Activated T-cell treated with anti-CD3 and anti-CD28 coated beads for 24 hours (primary cell): ENCODE measurements at regions not wholly inside any gene's neighbourhood (a gene's known extent, or its start where the extent isn't known, plus 50 kb on each side); places are given as distances from the start of the nearest gene placed in this dataset.

ENCODE experiments used
- DNase-seq: peaks from one replicate; pipeline ENCODE4 v3.0.0-alpha.2; 2020; ENCODE audit warnings: low read depth

DNA sequence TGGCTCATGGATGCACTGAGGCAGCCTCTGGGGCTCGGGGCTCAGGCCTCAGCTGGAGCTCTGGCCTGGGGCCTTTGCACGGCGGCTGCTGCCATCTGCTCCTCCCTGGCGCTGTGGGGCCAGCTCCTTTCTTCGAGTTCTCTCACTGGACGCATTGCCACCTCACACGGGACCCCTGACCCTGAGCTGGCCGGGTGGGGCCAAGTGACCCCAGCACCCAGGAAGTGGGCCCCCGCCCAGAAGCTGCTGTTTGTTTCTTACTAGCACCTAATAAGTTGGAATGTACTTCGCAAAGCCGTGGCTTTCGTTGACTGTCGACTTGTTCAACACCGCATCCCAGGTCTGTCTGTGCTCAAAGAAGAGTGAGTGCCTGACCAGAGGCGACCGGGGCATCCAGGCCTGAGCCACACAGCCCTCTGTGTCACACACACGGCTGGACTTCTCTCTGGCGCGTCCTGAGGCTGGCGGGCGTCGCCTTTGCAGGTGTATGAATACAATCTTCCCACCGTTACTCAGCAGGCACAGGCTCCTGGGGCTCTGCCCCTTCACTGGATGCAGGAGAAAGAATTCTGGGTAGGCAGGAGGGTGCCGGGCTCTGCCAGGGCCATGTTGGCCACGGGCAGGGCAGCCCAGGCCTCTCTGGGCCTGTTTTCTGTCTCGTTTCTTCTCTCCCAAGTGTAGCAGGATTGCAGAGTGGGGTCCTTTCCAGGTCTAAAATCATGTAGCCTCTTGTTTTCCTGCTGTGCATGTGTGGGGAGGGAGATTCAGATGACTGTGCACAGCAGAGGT is 112.9 kb downstream of the DLL1 start:
- DNase-seq, result no peak

DNA sequence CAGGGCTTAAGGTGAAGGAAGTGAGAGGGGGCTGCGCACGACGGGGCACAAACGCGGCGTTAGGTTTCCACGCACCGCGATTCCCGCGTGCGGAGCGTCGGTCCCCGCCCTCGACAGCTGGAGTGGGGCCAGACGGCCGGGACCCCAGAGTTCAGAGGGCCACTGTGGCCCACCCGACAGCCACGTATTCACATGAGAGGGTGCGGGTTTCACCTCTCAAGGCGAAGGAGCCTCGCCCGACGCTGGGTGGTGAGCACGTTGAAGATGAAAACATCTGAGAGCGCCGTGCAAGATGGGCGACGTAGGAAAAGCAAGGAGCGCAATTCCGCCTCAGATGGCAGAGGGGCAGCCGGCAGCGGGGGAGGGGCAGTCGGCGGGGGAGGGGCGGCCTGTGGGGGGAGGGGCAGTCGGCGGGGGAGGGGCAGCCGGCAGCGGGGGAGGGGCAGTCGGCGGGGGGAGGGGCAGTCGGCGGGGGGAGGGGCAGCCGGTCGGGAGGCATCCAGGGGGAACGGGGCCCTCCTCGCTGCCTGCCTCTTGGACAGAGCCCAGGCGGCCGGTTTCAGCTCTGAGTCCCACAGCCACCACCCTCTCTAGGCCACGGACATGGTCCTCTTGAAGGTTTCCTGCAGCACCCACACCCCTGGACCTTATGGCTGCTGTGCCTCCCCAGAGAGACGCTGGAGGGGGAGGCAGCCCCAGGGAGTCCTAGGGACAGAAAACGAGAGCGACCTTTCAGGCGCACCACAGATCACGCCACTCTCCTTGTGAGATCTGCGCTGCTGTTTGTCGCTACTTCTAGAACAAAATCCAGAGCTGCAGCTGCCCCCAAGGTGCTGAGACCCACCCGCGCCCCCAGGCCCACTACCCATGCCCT is 113.7 kb downstream of the DLL1 start:
- DNase-seq, result no peak

DNA sequence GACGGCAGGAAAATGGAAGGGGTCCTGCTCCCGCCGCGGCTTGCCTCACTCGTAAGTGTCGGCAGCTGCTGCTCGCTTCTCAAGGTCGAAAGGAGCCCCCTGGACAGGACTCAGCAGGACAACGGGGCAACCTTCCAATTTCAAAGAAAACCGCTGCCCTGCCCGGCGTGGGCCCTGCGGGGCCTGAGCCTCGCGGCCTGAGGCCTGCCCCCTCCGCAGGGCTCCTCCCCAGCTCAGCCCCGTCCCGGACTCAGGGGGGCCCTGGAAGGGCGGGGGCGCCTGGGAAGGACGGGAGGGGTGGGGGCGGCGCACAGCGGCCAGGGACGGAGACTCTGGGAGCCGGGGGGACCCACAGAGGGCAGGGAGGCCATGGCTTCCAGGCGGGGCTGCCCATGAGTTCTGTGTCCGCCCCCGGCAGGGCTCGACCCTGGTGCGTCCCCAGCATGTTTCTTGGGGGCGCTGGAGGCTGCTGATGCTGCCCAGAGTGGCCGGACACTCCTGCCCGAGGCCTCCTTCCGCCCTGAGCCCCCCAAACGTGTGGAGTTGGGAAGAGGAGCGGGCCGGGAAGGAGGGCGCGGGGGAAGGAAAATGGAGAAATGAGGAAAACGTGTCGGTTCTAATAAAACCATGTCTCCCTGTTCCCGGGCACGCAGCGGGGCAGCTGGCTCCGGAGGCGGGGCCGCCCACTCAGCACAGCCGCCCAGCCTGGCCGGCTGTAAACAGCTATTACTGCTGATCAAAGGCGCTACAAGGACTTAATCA is 114.6 kb downstream of the DLL1 start:
- no peak for DNase-seq

DNA sequence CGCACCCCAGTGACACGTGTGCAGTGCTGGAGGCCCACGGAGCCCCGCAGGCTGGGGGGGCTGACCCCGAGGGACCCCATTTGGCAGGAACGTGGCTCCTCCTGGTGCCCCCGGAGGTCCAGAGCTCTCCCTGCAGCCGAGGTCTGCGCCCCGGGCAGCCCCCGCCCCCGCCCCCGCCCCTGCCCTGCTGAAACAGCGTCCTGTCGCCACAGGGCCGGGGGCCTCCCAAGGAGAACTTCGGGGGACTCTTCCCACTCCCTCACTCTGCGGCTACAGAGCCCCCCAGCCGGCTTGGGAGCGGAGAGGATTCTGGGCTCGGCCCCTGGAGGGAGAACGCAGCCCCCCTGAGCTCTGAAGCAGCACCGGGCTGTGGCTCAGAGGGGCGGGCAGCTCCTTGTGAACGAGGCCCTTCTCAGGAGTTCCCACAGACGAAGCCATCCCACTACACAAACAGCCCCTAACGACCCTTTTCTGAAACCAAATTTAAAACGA is 115.2 kb downstream of the DLL1 start:
- DNase-seq, result no peak

DNA sequence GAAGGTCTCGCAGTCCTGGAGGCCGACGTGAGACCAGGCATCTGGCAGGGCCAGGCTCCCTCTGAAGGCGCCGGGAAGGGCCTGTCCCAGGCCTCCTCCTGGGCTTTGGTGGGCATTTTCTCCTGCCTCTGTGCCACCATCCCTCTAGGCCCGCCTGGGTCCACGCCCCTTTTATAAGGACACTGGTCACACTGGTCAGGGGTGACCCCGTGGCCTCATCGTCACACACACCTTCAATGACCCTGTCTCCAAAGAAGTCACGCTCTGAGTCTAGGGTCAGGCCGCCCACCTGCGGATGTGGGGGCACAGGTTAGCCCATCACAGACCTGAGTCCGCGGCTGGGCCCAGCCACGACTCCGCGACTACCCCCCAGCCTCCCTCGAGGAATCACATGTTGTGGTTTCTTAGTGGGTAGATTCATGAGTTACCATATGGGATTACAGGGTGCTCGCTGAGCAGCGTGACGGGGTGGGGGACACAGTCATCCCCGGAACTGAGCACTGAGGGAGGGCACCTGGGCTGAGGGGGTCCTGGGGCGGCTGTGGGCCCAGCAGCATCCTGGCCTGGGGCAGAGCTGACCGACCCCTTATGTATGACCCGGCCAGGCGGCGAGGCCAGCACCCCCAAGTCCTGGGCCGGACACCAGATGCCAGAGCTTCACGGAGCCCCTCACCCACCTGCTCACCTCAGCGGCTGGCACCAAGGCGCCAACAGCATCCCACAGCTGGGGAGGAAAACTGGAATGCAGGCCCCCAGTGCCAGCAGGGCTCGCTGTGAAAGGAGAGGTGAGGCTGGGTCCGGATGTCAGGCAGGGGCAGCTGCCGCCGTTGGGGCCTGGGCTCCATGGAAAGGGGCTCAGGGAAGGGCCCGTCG is 115.9 kb downstream of the DLL1 start:
- no peak for DNase-seq

DNA sequence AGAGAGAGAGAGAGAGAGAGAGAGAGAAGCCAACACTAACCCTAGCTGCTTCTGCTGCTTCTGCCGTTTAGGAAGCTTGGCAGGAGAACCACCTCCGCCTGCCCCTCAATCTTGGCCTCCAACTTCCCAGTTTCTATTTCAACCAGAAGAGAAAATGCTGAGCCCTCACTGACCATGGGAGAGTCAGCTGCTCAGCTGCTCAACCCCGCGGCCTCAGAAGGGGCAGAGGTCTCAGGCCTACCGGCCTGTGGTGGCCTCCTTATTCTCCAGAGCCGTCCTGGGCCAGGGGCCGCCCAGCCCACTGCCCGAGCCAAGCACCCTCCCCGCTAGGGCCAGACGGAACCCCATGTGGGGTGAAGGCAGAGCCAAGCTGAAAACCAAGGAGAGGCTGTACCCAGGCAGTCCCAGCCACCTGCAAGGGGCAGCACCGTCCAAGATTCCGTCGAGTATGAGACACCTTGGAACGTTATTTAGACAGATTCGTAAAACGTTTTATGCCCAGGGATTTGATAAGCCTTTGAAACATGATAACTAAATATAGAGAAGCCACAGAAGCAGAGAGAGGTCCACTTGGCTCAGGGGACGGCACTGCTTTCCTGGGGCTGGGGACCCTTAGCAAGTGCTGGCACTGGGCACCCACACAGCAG is 116.6 kb downstream of the DLL1 start:
- no peak for DNase-seq

DNA sequence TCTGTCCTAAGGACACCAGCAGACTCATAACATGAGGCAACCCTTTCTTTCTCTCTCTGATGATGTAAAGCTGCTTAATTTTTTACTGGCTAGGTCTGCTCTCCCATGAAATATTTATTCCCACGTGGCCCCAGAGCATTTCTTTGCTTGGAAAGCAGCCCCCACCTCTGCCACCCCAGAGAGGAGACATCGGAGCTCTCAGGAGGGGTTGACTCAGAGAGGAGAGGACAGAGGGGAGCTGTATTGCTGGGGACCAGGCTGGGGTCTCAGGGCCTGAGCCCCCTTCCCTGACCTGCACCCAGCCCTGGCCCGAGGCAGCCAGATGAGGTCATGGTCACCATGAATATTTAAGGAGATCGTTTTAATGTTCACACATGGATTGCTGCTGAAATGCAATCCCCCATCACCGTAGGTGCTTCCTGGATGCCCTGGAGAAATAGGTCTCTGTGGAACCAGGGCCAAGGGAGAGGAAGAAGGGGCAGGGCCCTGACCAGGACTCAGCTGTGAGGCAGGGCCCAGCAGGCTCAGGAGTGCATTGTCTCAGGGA is 117.5 kb downstream of the DLL1 start:
- no peak for DNase-seq

DNA sequence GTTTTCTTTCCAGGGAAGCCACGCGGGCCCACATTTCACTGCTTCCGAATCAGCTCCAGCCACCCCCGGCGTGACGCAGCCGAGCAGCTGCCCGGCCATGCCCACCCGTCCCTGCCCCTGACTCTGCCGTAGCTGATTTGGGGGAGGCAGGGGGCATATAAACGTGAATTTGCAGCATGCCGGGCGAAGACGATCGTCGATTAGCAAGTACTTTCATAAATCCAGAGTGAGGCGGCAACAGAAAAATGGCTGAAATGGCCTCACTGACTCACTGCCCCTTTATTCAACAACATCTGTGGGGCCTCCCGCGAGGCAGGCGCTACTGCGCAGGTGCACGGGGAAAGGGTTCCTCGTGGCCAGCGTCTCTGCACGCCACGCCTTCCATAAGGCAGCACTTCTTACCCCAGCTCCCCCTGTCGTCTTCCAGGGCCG is 118.0 kb downstream of the DLL1 start:
- no peak for DNase-seq

DNA sequence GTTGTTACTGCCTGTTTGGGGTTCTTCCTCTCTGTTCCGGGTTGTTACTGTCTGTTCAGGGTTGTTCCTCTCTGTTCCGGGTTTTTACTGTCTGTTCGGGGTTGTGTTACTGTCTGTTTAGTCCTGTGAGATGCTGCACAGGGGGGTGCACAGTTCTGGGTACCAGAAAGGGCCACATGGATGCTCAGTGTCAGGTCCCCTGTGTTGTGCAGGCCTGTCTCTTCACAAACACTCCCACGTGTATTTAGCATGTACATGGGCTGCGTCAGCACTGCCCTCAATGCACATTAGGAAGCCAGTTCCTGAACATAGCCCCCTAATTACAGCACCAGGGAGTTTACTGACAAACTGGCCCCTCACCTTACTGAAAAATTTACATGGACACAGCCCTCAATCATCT is 118.5 kb downstream of the DLL1 start:
- DNase-seq, result no peak

DNA sequence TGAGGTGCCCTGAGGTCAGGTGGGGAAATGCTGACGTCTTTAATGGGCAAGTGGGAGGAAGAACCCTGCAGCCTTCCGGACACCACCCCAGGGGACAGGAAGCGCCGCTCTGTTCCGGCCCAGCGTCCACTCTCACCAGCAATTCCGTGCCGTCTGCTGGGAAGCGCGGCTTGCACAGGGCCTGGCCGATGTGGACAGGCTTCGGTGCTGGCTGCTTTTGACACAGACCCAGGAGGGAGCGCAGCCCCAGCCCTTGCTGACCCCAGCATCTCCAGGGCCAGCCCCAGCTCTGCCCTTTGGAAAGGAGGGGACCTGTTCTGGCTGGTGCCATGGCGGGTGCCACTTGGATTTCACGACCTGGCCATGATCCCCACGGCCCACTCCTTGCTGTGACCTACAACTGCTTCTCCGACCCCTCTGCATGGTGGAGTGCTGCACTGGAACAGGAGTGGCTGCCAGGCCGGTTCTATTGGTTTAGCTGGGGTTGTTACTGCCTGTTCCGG is 123.2 kb downstream of the DLL1 start:
- no peak for DNase-seq

DNA sequence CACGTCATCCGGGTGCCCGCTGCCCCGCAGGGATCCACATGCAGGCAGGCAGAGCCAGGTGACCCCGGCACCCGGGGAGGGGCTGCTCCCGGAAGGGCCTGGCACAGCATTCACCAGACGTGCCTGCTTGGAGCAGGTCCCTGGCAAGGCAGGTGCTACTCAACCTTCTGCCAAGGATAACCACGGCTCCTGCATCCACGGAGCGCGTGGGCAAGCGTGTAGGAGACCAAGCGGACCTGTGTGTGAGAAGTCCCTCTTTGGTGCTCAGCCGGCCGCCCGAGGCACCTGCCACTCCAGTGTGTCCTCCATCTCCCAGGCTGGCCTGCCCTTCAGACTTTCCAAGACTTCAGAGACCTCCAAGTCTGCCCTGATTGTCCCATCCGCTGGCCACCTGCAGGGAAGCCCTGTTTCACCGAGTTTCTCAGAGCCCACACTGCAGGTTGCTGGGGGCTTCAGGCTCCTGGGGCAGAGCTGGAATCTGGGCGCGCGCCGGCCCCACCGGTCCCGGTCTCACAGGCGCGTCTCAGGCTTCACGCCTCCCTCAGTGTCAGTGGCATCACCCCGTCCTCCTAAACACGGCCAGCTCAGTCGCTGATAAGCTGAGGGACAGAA is 124.3 kb downstream of the DLL1 start:
- no peak for DNase-seq

DNA sequence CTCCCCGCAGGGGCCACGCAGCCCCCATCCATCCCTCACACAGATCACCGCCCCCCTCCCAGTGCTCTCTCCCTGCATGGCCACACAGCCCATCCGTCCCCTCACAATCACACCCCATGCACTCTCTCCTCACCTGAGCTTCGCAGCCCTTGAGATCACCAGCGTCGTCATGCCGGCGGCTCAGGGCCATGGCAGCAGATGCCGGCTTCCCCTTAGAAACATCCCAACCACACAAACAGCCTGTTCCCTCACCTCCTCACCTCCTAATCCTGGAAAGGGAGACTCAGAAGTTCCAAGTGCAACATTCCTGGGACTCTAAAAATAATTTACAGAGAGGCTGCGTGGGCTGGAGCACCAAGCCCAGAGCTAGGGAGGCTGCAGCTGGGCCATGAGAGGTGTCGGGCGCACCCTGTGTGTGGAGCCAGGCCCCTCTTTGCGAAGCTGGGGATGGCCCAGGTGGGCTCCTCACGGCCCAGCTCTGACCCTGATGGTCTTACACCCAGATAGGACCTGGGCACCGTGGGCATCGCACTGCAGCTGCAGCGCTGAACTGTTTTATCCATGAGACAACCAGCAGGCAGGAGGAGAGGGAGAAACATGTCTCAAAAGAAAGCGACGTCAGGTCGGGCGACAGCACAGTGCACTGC is 125.3 kb downstream of the DLL1 start:
- DNase-seq, result no peak

DNA sequence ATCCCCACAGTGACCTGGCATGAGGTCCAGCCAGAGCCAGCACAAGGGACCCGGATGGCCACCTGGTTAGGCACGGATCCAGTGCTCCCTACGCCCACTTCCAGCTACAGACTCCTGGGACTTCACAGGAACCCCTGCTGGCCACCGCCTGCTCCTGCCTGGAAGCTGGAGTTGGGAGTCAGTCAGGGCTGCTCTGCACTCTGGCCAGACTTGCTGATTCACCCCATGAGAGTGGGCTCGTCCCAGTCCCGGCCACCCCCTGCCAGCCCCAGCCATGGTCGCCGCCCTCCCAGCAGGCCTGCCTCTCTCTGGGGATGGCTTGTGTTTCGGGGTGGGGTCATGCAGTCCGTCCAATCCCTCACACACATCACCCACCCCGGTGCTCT is 125.8 kb downstream of the DLL1 start:
- no peak for DNase-seq

DNA sequence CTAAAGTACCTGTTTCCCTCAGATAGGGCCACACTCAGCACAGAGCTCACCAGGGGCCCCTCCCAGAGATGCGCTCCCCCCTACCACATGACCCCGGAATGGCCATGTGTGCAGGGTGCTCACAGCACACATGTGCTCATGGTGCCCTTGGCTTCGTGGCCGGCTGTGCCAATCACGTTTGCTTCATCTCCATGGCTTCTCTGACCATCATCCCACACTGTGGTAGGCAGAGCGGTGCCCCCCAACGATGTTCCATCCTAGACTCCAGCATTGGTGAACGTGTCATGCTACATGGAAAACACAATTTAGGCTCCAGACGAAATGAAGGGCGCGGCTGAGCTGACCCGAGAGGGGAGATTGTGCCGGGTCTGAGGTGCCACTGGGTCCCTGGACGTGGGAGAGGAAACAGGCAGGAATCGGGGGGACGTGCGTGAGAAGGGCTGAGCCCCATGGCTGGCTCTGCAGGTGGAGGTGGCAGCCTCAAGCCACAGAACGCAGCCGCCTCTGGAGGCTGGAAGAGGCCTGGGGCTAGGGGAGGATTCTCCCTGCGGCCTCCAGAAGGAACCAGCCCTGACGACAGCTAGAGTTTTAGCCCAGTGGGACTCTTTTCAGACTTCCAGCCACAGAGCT is 126.5 kb downstream of the DLL1 start:
- no peak for DNase-seq

DNA sequence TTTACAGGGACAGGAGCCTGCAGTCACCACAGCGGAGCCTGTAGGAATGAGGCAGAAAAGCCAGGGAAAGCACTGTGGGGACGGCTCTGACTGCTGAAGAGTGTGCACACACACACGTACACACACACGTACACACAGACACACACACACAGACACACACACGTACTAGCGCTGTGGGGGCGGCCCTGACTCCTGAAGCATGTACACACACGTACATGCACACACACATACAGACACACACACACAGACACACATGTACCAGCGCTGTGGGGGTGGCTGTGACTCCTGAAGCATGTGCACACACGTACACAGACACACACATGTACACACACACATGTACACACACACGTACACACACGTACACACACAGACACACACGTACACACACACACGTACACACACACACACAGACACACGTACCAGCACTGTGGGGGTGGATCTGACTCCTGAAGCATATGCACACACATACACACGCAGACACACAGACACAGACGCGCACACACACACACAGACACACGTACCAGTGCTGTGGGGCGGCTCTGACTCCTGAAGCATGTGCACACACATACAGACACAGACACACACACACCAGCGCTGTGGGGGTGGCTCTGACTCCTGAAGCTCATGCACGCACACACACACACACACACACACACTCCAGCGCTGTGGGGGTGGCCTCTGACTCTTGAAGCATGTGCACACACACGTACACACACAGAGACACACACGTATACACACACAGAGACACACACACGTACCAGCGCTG is 127.3 kb downstream of the DLL1 start:
- DNase-seq, result no peak

DNA sequence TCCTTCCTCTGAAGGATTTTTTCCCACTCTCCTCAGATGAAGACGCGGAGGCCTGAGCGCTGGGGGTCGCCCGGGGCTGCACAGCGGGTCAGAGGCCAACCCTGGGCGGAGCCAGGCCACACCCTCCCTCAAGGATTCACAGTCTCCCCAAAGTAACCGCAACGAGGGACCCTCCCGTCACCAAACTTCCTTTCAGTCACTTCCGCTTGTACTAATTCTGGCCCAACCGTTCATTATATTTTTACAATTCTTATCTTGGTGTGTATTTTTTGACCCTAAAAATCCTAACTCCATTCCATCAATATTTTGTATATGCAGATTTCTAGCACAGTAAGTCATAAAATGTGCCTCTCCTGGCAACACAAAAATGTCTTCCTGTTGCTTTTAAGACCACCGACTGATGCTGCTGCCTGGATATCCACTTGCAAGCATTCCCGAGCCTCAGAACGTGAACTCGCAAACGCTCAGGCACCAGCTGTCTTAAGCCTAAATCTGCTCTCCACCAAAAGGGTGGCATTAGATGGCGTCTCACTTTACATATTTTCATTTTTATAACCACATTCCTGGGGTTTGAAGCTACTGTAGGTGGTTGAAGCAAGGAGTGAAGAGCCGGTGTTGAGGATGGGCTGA is 128.0 kb downstream of the DLL1 start:
- DNase-seq, result no peak

DNA sequence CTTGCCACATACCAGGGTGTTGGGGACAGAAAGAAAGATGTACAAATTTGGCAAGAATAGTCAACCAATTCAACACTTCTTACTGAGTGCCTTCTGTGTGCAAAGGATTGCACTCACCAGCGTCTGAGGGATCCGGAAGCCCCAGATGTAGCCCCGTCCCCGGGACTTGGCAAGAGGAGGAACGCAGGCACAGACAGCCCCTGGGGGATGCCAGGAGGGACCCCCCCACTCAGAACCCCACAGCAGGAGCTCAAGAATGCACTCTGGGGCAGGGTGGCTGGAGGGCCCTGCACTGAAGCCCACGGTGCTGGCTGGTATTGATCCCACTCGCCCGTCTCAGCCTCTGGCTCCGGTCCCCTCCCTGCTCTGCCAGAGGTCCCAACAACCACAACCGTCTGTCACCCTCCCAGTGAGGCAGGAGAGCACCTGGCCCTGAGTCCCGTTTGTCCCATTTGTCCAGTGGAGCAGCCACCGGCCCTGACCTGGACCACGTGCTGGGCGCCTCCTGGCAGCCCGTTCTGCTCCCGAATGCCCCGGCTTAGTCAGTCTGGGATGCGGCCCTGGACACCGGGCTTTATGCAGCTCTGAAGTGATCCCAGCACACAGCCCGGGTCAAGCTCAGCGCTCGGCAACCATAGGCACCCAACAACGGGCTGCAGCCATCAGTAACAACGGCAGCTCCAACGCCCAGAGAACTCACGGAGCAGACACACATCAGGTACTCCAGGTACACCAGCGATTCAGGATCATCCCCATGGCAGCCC is 128.7 kb downstream of the DLL1 start:
- DNase-seq, result no peak
